HL-60 (cell line): ENCODE measurements at regions not wholly inside any gene's neighbourhood (a gene's known extent, or its start where the extent isn't known, plus 50 kb on each side); places are given as distances from the start of the nearest gene placed in this dataset.

Source experiments
- CTCF ChIP-seq: IDR thresholded peaks from one replicate; pipeline ENCODE4 v1.5.1; 2011; ENCODE audit warnings: low read length, control low read depth, inconsistent platforms; ENCODE audit not compliant: insufficient read depth
- GABPA ChIP-seq: IDR thresholded peaks from 2 replicates; pipeline ENCODE4 v1.6.1; 2012; ENCODE audit warnings: low read depth
- POLR2AphosphoS5 ChIP-seq: IDR thresholded peaks from 2 replicates; pipeline ENCODE4 v1.6.1; 2012; ENCODE audit warnings: low read depth
- REST ChIP-seq: IDR thresholded peaks from 2 replicates; pipeline ENCODE4 v1.6.1; 2012; ENCODE audit warnings: low read depth; ENCODE audit not compliant: insufficient replicate concordance
- SPI1 ChIP-seq: IDR thresholded peaks from 2 replicates; pipeline ENCODE4 v1.6.1; 2012; ENCODE audit warnings: low read depth, mild to moderate bottlenecking, borderline replicate concordance

GRCh38 chr5:71939452-71940230, 167.6 kb upstream of the MAP1B start:
- TF ChIP-seq CTCF (no peak), POLR2AphosphoS5 (no peak), SPI1 (no peak), REST (no peak), GABPA (no peak)
